H9 (cell line): ENCODE measurements at regions not wholly inside any gene's neighbourhood (a gene's known extent, or its start where the extent isn't known, plus 50 kb on each side); places are given as distances from the start of the nearest gene placed in this dataset.

Experiments
- DNase-seq: peaks from one replicate; pipeline ENCODE4 v3.0.0-alpha.2; 2017
- H2AFZ ChIP-seq: one replicate; pipeline ENCODE4 v1.6.1; 2013; ENCODE audit warnings: mild to moderate bottlenecking, low read length, control low read depth, moderate library complexity
- H2AK5ac ChIP-seq: 2 replicates; pipeline ENCODE4 v1.6.1; 2013; ENCODE audit warnings: low read length, control low read depth, mixed read lengths; ENCODE audit not compliant: insufficient read length
- H2BK120ac ChIP-seq: one replicate; pipeline ENCODE4 v1.6.1; 2013; ENCODE audit warnings: low read depth, mild to moderate bottlenecking, low read length, control low read depth, inconsistent platforms; ENCODE audit not compliant: poor library complexity, severe bottlenecking
- H2BK12ac ChIP-seq: 2 replicates; pipeline ENCODE4 v1.6.1; 2013; ENCODE audit warnings: low read length, control low read depth, mixed read lengths, low read depth; ENCODE audit not compliant: insufficient read length
- H2BK15ac ChIP-seq: 2 replicates; pipeline ENCODE4 v1.6.1; 2013; ENCODE audit warnings: low read depth, low read length, control low read depth
- H2BK20ac ChIP-seq: one replicate; pipeline ENCODE4 v1.6.1; 2013; ENCODE audit warnings: low read depth, mild to moderate bottlenecking, low read length, control low read depth, inconsistent platforms; ENCODE audit not compliant: poor library complexity, severe bottlenecking
- H2BK5ac ChIP-seq: 2 replicates; pipeline ENCODE4 v1.6.1; 2013; ENCODE audit warnings: low read length, control low read depth, mixed read lengths; ENCODE audit not compliant: insufficient read length
- H3K14ac ChIP-seq: 2 replicates; pipeline ENCODE4 v1.6.1; 2013; ENCODE audit warnings: low read length, control low read depth; ENCODE audit not compliant: insufficient read depth
- H3K18ac ChIP-seq: 2 replicates; pipeline ENCODE4 v1.6.1; 2013; ENCODE audit warnings: low read depth, mild to moderate bottlenecking, mixed read lengths, low read length, control low read depth; ENCODE audit not compliant: insufficient read length
- H3K23ac ChIP-seq: 2 replicates; pipeline ENCODE4 v1.6.1; 2013; ENCODE audit warnings: low read length, control low read depth, mixed read lengths, low read depth; ENCODE audit not compliant: insufficient read length
- H3K23me2 ChIP-seq: 2 replicates; pipeline ENCODE4 v1.6.1; 2013; ENCODE audit warnings: low read depth, mild to moderate bottlenecking, mixed read lengths, low read length, control low read depth; ENCODE audit not compliant: insufficient read length, poor library complexity, severe bottlenecking
- H3K27ac ChIP-seq: 2 replicates; pipeline ENCODE4 v1.5.1; 2013; ENCODE audit warnings: low read length, control low read depth, mixed read lengths, low read depth; ENCODE audit not compliant: insufficient read length
- H3K27me3 ChIP-seq: 2 replicates; pipeline ENCODE4 v1.6.1; 2013; ENCODE audit warnings: low read length, control low read depth, inconsistent platforms; ENCODE audit not compliant: insufficient read depth
- H3K4ac ChIP-seq: 2 replicates; pipeline ENCODE4 v1.6.1; 2013; ENCODE audit warnings: low read depth, mild to moderate bottlenecking, control low read depth, inconsistent platforms, low read length, moderate library complexity
- H3K4me1 ChIP-seq: 2 replicates; pipeline ENCODE4 v1.6.1; 2013; ENCODE audit warnings: low read length, control low read depth, inconsistent platforms; ENCODE audit not compliant: insufficient read depth
- H3K4me2 ChIP-seq: 2 replicates; pipeline ENCODE4 v1.6.1; 2013; ENCODE audit warnings: low read length, control low read depth, mixed read lengths; ENCODE audit not compliant: insufficient read length, insufficient read depth
- H3K56ac ChIP-seq: 2 replicates; pipeline ENCODE4 v1.6.1; 2013; ENCODE audit warnings: low read depth, mild to moderate bottlenecking, mixed read lengths, low read length, control low read depth; ENCODE audit not compliant: insufficient read length
- H3K79me1 ChIP-seq: 2 replicates; pipeline ENCODE4 v1.6.1; 2013; ENCODE audit warnings: low read depth, mild to moderate bottlenecking, moderate library complexity, low read length, control low read depth, inconsistent platforms; ENCODE audit not compliant: insufficient read depth, poor library complexity, severe bottlenecking
- H3K79me2 ChIP-seq: 2 replicates; pipeline ENCODE4 v1.6.1; 2013; ENCODE audit warnings: low read length, control low read depth, inconsistent platforms; ENCODE audit not compliant: insufficient read depth
- H3K9ac ChIP-seq: 2 replicates; pipeline ENCODE4 v1.6.1; 2013; ENCODE audit warnings: low read length, control low read depth, mixed read lengths; ENCODE audit not compliant: insufficient read length; ENCODE audit errors: extremely low read depth
- H3K9me3 ChIP-seq: one replicate; pipeline ENCODE4 v1.6.1; 2013; ENCODE audit warnings: low read depth, low read length, inconsistent platforms; ENCODE audit not compliant: control insufficient read depth
- H3T11ph ChIP-seq: one replicate; pipeline ENCODE4 v1.6.1; 2013; ENCODE audit warnings: mild to moderate bottlenecking, low read length, control low read depth, inconsistent platforms
- H4K20me1 ChIP-seq: one replicate; pipeline ENCODE4 v1.6.1; 2013; ENCODE audit not compliant: control insufficient read depth, insufficient read length, insufficient read depth
- H4K5ac ChIP-seq: 2 replicates; pipeline ENCODE4 v1.6.1; 2013; ENCODE audit warnings: low read depth, mild to moderate bottlenecking, mixed read lengths, low read length, control low read depth; ENCODE audit not compliant: insufficient read length
- H4K8ac ChIP-seq: replicated peaks from 2 replicates; pipeline ENCODE4 v1.6.1; 2013; ENCODE audit warnings: low read length, control low read depth, mixed read lengths, low read depth; ENCODE audit not compliant: insufficient read length
- H4K91ac ChIP-seq: 2 replicates; pipeline ENCODE4 v1.6.1; 2013; ENCODE audit warnings: low read depth, mild to moderate bottlenecking, moderate library complexity, mixed read lengths, low read length, control low read depth; ENCODE audit not compliant: insufficient read length
- H3K27ac Mint-ChIP-seq, 3 experiments: 2 replicates in 2 of 3; 3 replicates in 1 of 3; pipeline ENCODE4 v1.8.0; 2020 to 2021; ENCODE audit warnings: mixed read lengths in 3 of 3, mild to moderate bottlenecking in 1 of 3, moderate library complexity in 1 of 3
- H3K27me3 Mint-ChIP-seq: 2 replicates; pipeline ENCODE4 v1.8.0; 2021; ENCODE audit warnings: low read depth, mild to moderate bottlenecking, moderate library complexity, mixed read lengths
- H3K36me3 Mint-ChIP-seq, 3 experiments: 2 replicates in 2 of 3; 3 replicates in 1 of 3; pipeline ENCODE4 v1.8.0; 2020 to 2021; ENCODE audit warnings: low read depth in 3 of 3, mixed read lengths in 3 of 3; ENCODE audit not compliant: insufficient read depth in 1 of 3
- H3K4me1 Mint-ChIP-seq, 2 experiments: 2 replicates each; pipeline ENCODE4 v1.8.0; 2020; ENCODE audit warnings: mixed read lengths in 2 of 2
- H3K4me3 Mint-ChIP-seq, 2 experiments: 2 replicates in 1 of 2; 3 replicates in 1 of 2; pipeline ENCODE4 v1.8.0; 2020 to 2021; ENCODE audit warnings: mild to moderate bottlenecking in 2 of 2, mixed read lengths in 2 of 2, moderate library complexity in 1 of 2
- H3K9me3 Mint-ChIP-seq, 2 experiments: 2 replicates in 1 of 2; 3 replicates in 1 of 2; pipeline ENCODE4 v1.8.0; 2020; ENCODE audit warnings: mild to moderate bottlenecking in 2 of 2, mixed read lengths in 2 of 2, moderate library complexity in 1 of 2
- CTCF ChIP-seq: fragments of 200-600 bp; sonication (generic); conservative IDR thresholded peaks from 3 replicates; pipeline ENCODE4 v1.8.0; 2021; ENCODE audit warnings: antibody characterized with exemption, mild to moderate bottlenecking
- WGBS: extraction: QIAGEN DNeasy Blood & Tissue Kit; methylation state at CpG from one replicate; pipeline ENCODE4 v1.1.7; 2013; ENCODE audit warnings: missing lambda C conversion rate, low lambda C conversion rate, mixed read lengths; ENCODE audit not compliant: insufficient read length; ENCODE audit errors: extremely low coverage; 5-methylcytosine and 5-hydroxymethylcytosine counted together

- no peak for TF ChIP-seq CTCF
- Histone ChIP-seq H2BK120ac (no peak overlapping the region), H2AK5ac (no peak overlapping the region), H2BK15ac (no peak overlapping the region), H3K23me2 (no peaks in the 10 kb centered on the region), H2AFZ (no peak overlapping the region), H4K5ac (no peak overlapping the region), H3T11ph (no peak overlapping the region), H3K9me3 (no peaks in the 10 kb centered on the region), H4K91ac (no peak overlapping the region), H2BK12ac (no peak overlapping the region), H3K4ac (no peak overlapping the region), H3K27me3 (no peaks in the 10 kb centered on the region), H4K8ac (no peak overlapping the region), H3K79me2 (no peaks in the 10 kb centered on the region), H3K23ac (no peak overlapping the region), H2BK20ac (no peak overlapping the region), H3K79me1 (no peaks in the 10 kb centered on the region), H4K20me1 (no peaks in the 10 kb centered on the region), H2BK5ac (no peak overlapping the region), H3K4me1 (no peaks in the 10 kb centered on the region), H3K56ac (no peak overlapping the region), H3K9ac (no peak overlapping the region), H3K27ac (no peak overlapping the region), H3K18ac (no peak overlapping the region), H3K14ac (no peak overlapping the region), H3K4me2 (no peak overlapping the region)
- Mint-ChIP-seq H3K4me1 (peaks cover 0 to 5% of the 10 kb centered on the region in 2 experiments; a peak in 1 of 4 replicates), H3K4me3 (no peak overlapping the region), H3K27me3 (peaks cover 4% of the 10 kb centered on the region), H3K9me3 (no peaks in the 10 kb centered on the region), H3K27ac (peak overlapping the region in 1 of 3 experiments; percentile 75; a peak in 1 of 7 replicates), H3K36me3 (no peaks in the 10 kb centered on the region)
- DNase-seq: no peak
- WGBS: no CpG with 5 or more reads among the region's 6 CpGs
These were observed 65.7 kb upstream of the ECE1 start for GRCh38 chr1:21355956-21356355.
